Ishikawa (cell line): ENCODE measurements at regions not wholly inside any gene's neighbourhood (a gene's known extent, or its start where the extent isn't known, plus 50 kb on each side); places are given as distances from the start of the nearest gene placed in this dataset.

Experiments
- CEBPB ChIP-seq: IDR thresholded peaks from 2 replicates; pipeline ENCODE4 v1.6.1; 2012
- CREB1 ChIP-seq: IDR thresholded peaks from 2 replicates; pipeline ENCODE4 v1.6.1; 2012; ENCODE audit warnings: low read depth
- EGR1 ChIP-seq: IDR thresholded peaks from 2 replicates; pipeline ENCODE4 v1.6.1; 2012
- EP300 ChIP-seq: IDR thresholded peaks from 2 replicates; pipeline ENCODE4 v1.6.1; 2012; ENCODE audit warnings: borderline replicate concordance
- FOXM1 ChIP-seq: IDR thresholded peaks from 2 replicates; pipeline ENCODE4 v1.6.1; 2012; ENCODE audit warnings: low read depth, borderline replicate concordance
- MAX ChIP-seq: IDR thresholded peaks from 2 replicates; pipeline ENCODE4 v1.6.1; 2012
- NFIC ChIP-seq: IDR thresholded peaks from 2 replicates; pipeline ENCODE4 v1.6.1; 2012
- RAD21 ChIP-seq: IDR thresholded peaks from 2 replicates; pipeline ENCODE4 v1.6.1; 2012; ENCODE audit warnings: low read depth
- REST ChIP-seq: IDR thresholded peaks from 2 replicates; pipeline ENCODE4 v1.6.1; 2012; ENCODE audit warnings: low read depth, mild to moderate bottlenecking
- TAF1 ChIP-seq: IDR thresholded peaks from 2 replicates; pipeline ENCODE4 v1.6.1; 2012; ENCODE audit warnings: low read depth, mild to moderate bottlenecking
- TCF12 ChIP-seq: IDR thresholded peaks from 2 replicates; pipeline ENCODE4 v1.6.1; 2012; ENCODE audit warnings: low read depth
- TEAD4 ChIP-seq: IDR thresholded peaks from 2 replicates; pipeline ENCODE4 v1.6.1; 2012
- YY1 ChIP-seq: IDR thresholded peaks from 2 replicates; pipeline ENCODE4 v1.6.1; 2012; ENCODE audit warnings: low read depth
- ZBTB7A ChIP-seq: IDR thresholded peaks from 2 replicates; pipeline ENCODE4 v1.6.1; 2012; ENCODE audit warnings: low read depth
- TF ChIP-seq, protein P1 (sequence below): IDR thresholded peaks from 2 replicates; pipeline ENCODE4 v1.6.1; 2012

DNA sequence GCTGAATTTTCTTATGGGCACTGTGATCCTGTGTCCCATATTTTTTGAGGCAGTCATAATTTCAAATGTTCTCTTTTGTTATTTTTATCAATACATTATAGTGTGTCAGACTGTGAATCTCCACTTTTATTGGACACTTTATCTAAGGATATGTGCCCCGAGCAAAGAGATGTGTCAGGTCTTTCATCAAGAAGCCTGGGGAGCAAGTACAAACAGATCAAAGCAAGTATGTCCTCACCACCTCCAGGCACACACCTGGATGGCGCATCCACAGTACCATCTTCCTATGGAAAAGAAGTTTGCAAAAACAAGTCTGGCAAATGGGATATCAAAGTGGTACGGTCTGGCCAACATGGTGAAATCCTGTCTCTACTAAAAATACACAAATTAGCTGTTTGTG is 81.0 kb upstream of the ZNF236 start:
- TF ChIP-seq TEAD4 = no peak
- TF ChIP-seq CEBPB = no peak
- TF ChIP-seq RAD21 = no peak
- TF ChIP-seq ZBTB7A = no peak
- TF ChIP-seq EGR1 = no peak
- no peak for TF ChIP-seq MAX
- no peak for TF ChIP-seq EP300
- no peak for TF ChIP-seq CREB1
- no peak for TF ChIP-seq TAF1
- no peak for TF ChIP-seq FOXM1
- TF ChIP-seq NFIC = no peak
- TF ChIP-seq TCF12 = no peak
- TF ChIP-seq REST = no peak

- TF ChIP-seq EGR1 (no peak), RAD21 (no peak), FOXM1 (no peak), CREB1 (no peak), TEAD4 (no peak), ZBTB7A (no peak), TCF12 (no peak), NFIC (no peak)
- TF ChIP-seq, protein P1, sequence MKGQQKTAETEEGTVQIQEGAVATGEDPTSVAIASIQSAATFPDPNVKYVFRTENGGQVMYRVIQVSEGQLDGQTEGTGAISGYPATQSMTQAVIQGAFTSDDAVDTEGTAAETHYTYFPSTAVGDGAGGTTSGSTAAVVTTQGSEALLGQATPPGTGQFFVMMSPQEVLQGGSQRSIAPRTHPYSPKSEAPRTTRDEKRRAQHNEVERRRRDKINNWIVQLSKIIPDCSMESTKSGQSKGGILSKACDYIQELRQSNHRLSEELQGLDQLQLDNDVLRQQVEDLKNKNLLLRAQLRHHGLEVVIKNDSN = no peak
These were observed 86.0 kb upstream of the ZNF236 start for GRCh38 chr18:76736309-76736708.

GRCh38 chr18:76730901-76731300 is 91.5 kb upstream of the ZNF236 start:
- TF ChIP-seq TCF12 = no peak
- TF ChIP-seq FOXM1 = no peak
- no peak for TF ChIP-seq REST
- no peak for TF ChIP-seq CREB1
- TF ChIP-seq NFIC = no peak
- TF ChIP-seq EGR1 = no peak
- no peak for TF ChIP-seq EP300
- no peak for TF ChIP-seq TAF1
- no peak for TF ChIP-seq CEBPB
- TF ChIP-seq, protein P1 = no peak
- TF ChIP-seq YY1 = no peak
- TF ChIP-seq ZBTB7A = no peak
- no peak for TF ChIP-seq MAX
- TF ChIP-seq TEAD4 = no peak
- no peak for TF ChIP-seq RAD21

GRCh38 chr18:76727589-76727988 is 94.8 kb upstream of the ZNF236 start:
- no peak for TF ChIP-seq YY1
- TF ChIP-seq EGR1 = no peak
- TF ChIP-seq MAX = no peak
- TF ChIP-seq REST = no peak
- TF ChIP-seq EP300 = no peak
- TF ChIP-seq TAF1 = no peak
- no peak for TF ChIP-seq CREB1
- no peak for TF ChIP-seq ZBTB7A
- no peak for TF ChIP-seq CEBPB
- no peak for TF ChIP-seq NFIC
- TF ChIP-seq TEAD4 = no peak
- no peak for TF ChIP-seq FOXM1
- TF ChIP-seq RAD21 = no peak
- no peak for TF ChIP-seq TCF12
- TF ChIP-seq, protein P1 = no peak
